GM12892 (cell line): ENCODE measurements at regions not wholly inside any gene's neighbourhood (a gene's known extent, or its start where the extent isn't known, plus 50 kb on each side); places are given as distances from the start of the nearest gene placed in this dataset.

ENCODE experiments used
- DNase-seq: peaks from one replicate; pipeline ENCODE4 v3.0.0; 2011; ENCODE audit not compliant: insufficient read length
- FAIRE-seq: peaks from 2 replicates; lab custom pipeline; 2011; peaks lifted over from hg19 to GRCh38; lab: Jason Lieb, UNC
- POLR2A ChIP-seq: IDR thresholded peaks from 2 replicates; pipeline ENCODE4 v1.6.1; 2011; ENCODE audit warnings: low read depth, low read length, control low read depth
- POLR2AphosphoS5 ChIP-seq: IDR thresholded peaks from 2 replicates; pipeline ENCODE4 v1.6.1; 2011; ENCODE audit warnings: low read depth, low read length, control low read depth
- TAF1 ChIP-seq: IDR thresholded peaks from 2 replicates; pipeline ENCODE4 v1.6.1; 2011; ENCODE audit warnings: low read depth, mild to moderate bottlenecking, control low read depth, low read length, borderline replicate concordance

- TF ChIP-seq TAF1 (no peak), POLR2A (no peak), POLR2AphosphoS5 (no peak)
- no peak for FAIRE-seq
These were observed 89.6 kb upstream of the TLE3 start for GRCh38 chr15:70187331-70187730.

DNA sequence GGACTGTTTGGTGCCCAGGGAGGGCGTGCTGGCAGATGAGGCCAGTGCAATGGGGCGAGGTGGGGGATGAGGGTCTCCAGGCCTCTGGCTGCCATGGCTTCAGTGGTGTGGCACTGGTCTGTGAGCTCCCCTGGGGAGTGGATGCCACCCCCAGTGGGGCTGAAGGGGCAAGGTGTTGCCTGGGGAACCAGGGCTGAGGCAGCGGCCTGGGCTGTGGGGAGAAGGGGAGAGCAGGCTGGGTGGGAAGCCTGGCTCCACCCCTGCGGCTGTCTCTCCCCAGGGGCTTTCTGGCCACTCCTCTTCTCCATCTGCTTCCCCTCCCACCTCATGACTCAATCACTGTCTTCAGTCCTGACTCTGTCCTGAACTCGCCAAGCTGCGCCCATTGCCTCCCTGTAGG lies 88.4 kb upstream of the TLE3 start:
- no peak for FAIRE-seq
- DNase-seq = no peak
- no peak for TF ChIP-seq POLR2A
- no peak for TF ChIP-seq TAF1
- no peak for TF ChIP-seq POLR2AphosphoS5

More at GRCh38 chr15:70187331-70187730, 89.6 kb upstream of the TLE3 start:
- no peak for DNase-seq

- no peak for TF ChIP-seq TAF1
- TF ChIP-seq POLR2AphosphoS5 = no peak
- TF ChIP-seq POLR2A = no peak
- DNase-seq = no peak
- no peak for FAIRE-seq
These were observed 87.6 kb upstream of the TLE3 start for GRCh38 chr15:70185251-70185711.

GRCh38 chr15:70182858-70183695 lies 85.4 kb upstream of the TLE3 start:
- FAIRE-seq = no peak
- DNase-seq = no peak
- no peak for TF ChIP-seq POLR2A
- no peak for TF ChIP-seq TAF1
- no peak for TF ChIP-seq POLR2AphosphoS5

- no peak for TF ChIP-seq POLR2A
- TF ChIP-seq TAF1 = no peak
- no peak for TF ChIP-seq POLR2AphosphoS5
- DNase-seq (no peak), FAIRE-seq (no peak)
These were observed 84.0 kb upstream of the TLE3 start for GRCh38 chr15:70181626-70182255.

- DNase-seq (no peak), FAIRE-seq (no peak)
- no peak for TF ChIP-seq TAF1
- no peak for TF ChIP-seq POLR2A
- no peak for TF ChIP-seq POLR2AphosphoS5
These were observed 82.6 kb upstream of the TLE3 start for GRCh38 chr15:70180186-70180875.

DNA sequence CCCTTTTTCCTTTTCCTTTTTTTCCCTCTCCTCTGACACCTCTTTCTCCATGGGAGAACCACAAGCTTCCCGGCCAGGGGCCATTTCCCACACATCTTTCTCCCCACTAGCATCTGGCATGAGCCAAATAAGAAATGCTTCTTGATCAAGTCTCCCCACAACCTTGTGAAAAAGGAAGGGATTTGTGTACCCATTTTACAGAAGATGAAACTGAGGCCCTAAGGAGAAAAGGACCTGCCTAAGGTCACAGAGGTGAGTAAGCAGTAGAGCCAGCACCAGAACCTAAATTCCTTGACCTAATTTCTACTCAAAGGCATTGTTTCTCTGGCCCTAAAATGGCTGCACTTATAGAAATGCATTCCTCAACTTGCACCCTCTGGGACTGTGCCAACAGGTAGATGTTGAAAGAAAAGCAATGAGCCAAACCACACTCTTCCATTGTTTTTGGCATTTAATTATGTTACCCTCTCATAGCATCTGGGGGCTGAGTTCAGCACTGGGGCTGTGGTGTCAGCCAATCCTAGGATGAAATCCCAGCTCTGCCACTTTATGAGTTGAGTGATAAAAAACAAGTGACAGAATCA lies 81.7 kb upstream of the TLE3 start:
- FAIRE-seq (no peak), DNase-seq (no peak)
- TF ChIP-seq POLR2AphosphoS5 (no peak), POLR2A (no peak), TAF1 (no peak)

DNA sequence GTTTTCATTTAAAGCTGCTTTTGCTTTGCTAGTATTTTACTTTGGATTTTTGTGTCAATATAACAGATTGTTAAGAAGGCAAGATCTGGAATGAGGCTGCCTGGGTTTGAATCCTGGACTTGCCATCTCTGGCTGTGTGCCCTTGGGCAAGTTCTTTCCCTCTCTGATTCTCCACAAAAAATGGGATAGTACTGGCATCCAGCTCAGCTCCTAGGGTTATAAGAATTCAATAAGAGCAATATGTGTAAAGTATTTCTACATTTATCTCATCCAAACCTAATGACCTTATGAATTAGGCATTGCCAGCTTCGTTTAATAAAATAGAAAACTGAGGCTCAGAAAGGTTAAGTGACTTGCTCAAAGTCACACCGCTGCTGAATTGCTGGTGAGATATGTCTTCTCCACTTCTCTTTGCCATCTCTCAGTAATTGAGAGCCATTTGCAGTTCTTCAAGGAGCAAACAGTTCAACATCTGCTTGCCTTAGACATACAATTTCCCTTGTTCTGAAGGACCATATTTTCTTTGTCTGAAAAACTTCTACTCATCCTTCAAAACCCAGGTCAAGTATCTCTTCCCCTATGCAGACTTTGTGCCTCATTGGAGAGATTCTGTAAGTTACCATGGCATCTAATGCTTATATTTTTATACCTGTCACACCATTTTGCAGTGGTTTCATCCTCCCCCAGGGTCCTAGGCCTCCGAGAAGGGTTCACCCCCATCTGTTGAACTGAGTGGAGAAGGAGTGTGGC lies 80.8 kb upstream of the TLE3 start:
- TF ChIP-seq TAF1 = no peak
- no peak for TF ChIP-seq POLR2AphosphoS5
- no peak for TF ChIP-seq POLR2A
- FAIRE-seq = no peak

GRCh38 chr15:70172566-70173225 lies 75.0 kb upstream of the TLE3 start:
- DNase-seq = no peak
- TF ChIP-seq POLR2AphosphoS5 = no peak
- TF ChIP-seq TAF1 = no peak
- no peak for TF ChIP-seq POLR2A

More for the DNA sequence above, 80.8 kb upstream of the TLE3 start:
- no peak for DNase-seq

GRCh38 chr15:70172124-70172523 lies 74.4 kb upstream of the TLE3 start:
- TF ChIP-seq POLR2AphosphoS5 (no peak), POLR2A (no peak), TAF1 (no peak)
- no peak for FAIRE-seq
- DNase-seq = no peak

More at GRCh38 chr15:70172566-70173225, 75.0 kb upstream of the TLE3 start:
- FAIRE-seq = no peak
